ENCODE measurements at regions not wholly inside any gene's neighbourhood (a gene's known extent, or its start where the extent isn't known, plus 50 kb on each side); places are given as distances from the start of the nearest gene placed in this dataset.

GRCh38 chr15:77706482-77707244 is 74.0 kb upstream of the LINGO1 start:
- TF ChIP-seq JUN (CRISPR knock-in tag; IDR thresholded peaks at IDR 0.05) (no peak), HNRNPL (IDR thresholded peaks at IDR 0.05; ENCODE audit: low read depth, low read length) (no peak), HOXA5 (CRISPR knock-in tag; IDR thresholded peaks at IDR 0.05) (no peak), ELF4 (CRISPR knock-in tag; IDR thresholded peaks at IDR 0.05; ENCODE audit: borderline replicate concordance) (no peak), ZNF788 (CRISPR knock-in tag; IDR thresholded peaks at IDR 0.05; ENCODE audit: borderline replicate concordance) (no peak), EP300 (IDR thresholded peaks at IDR 0.05; ENCODE audit: low read depth in 2 of 2, low read length in 2 of 2) (no peak), EP300 (CRISPR knock-in tag; IDR thresholded peaks at IDR 0.05; ENCODE audit: borderline replicate concordance) (no peak)
